ENCODE measurements at regions not wholly inside any gene's neighbourhood (a gene's known extent, or its start where the extent isn't known, plus 50 kb on each side); places are given as distances from the start of the nearest gene placed in this dataset.

DNA sequence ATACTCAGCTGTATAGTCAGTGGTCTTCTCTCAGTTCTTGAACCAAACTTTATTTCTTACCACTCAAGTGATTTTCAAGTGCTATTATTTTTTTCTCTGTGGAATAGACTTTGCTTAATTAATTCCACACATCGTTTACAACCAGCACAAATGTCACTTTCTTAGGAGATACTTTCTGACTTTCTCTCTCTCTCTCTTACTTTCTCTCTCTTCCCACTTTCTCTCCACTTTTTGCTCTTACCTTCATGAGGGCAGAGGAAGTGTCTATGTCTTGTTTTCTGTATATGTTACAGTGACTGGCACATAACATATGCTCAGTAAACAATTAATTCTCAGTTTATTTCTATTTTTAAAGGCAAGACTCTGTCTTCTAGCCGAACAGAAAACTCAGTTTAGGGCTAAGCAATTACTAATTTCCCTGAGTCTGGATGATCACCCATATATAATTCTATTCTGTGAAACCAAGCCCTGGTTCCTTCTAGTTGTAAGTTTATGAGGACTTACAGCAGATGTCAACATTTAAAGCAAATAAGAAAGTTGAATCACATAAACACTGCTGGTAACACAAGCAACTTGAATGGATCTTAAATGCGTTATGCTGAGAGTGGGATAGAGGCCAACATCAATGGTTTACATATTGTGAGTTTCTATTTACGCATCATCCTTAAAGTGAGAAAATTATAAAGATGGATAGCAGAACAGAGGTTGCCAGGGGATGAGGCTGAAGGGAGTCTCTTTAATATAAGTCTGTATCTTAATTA is 791.4 kb downstream of the MTRR start:
- TF ChIP-seq, protein P1, sequence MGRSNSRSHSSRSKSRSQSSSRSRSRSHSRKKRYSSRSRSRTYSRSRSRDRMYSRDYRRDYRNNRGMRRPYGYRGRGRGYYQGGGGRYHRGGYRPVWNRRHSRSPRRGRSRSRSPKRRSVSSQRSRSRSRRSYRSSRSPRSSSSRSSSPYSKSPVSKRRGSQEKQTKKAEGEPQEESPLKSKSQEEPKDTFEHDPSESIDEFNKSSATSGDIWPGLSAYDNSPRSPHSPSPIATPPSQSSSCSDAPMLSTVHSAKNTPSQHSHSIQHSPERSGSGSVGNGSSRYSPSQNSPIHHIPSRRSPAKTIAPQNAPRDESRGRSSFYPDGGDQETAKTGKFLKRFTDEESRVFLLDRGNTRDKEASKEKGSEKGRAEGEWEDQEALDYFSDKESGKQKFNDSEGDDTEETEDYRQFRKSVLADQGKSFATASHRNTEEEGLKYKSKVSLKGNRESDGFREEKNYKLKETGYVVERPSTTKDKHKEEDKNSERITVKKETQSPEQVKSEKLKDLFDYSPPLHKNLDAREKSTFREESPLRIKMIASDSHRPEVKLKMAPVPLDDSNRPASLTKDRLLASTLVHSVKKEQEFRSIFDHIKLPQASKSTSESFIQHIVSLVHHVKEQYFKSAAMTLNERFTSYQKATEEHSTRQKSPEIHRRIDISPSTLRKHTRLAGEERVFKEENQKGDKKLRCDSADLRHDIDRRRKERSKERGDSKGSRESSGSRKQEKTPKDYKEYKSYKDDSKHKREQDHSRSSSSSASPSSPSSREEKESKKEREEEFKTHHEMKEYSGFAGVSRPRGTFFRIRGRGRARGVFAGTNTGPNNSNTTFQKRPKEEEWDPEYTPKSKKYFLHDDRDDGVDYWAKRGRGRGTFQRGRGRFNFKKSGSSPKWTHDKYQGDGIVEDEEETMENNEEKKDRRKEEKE (IDR thresholded peaks at IDR 0.05) = no peak
- TF ChIP-seq ZNF329 (CRISPR knock-in tag; IDR thresholded peaks at IDR 0.05; ENCODE audit: low read depth) (no peak), ZNF747 (CRISPR knock-in tag; IDR thresholded peaks at IDR 0.05; ENCODE audit: borderline replicate concordance) (no peak), NR3C1 (CRISPR knock-in tag; IDR thresholded peaks at IDR 0.05) (no peak), PHF8 (CRISPR knock-in tag; IDR thresholded peaks at IDR 0.05) (no peak), RARG (CRISPR knock-in tag; IDR thresholded peaks at IDR 0.05; ENCODE audit: low read depth) (no peak)
- TF ChIP-seq, protein P2, sequence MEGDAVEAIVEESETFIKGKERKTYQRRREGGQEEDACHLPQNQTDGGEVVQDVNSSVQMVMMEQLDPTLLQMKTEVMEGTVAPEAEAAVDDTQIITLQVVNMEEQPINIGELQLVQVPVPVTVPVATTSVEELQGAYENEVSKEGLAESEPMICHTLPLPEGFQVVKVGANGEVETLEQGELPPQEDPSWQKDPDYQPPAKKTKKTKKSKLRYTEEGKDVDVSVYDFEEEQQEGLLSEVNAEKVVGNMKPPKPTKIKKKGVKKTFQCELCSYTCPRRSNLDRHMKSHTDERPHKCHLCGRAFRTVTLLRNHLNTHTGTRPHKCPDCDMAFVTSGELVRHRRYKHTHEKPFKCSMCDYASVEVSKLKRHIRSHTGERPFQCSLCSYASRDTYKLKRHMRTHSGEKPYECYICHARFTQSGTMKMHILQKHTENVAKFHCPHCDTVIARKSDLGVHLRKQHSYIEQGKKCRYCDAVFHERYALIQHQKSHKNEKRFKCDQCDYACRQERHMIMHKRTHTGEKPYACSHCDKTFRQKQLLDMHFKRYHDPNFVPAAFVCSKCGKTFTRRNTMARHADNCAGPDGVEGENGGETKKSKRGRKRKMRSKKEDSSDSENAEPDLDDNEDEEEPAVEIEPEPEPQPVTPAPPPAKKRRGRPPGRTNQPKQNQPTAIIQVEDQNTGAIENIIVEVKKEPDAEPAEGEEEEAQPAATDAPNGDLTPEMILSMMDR (CRISPR knock-in tag; IDR thresholded peaks at IDR 0.05) = no peak
- TF ChIP-seq, protein P3, sequence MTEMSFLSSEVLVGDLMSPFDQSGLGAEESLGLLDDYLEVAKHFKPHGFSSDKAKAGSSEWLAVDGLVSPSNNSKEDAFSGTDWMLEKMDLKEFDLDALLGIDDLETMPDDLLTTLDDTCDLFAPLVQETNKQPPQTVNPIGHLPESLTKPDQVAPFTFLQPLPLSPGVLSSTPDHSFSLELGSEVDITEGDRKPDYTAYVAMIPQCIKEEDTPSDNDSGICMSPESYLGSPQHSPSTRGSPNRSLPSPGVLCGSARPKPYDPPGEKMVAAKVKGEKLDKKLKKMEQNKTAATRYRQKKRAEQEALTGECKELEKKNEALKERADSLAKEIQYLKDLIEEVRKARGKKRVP (CRISPR knock-in tag; IDR thresholded peaks at IDR 0.05) = no peak
- TF ChIP-seq, protein P4, sequence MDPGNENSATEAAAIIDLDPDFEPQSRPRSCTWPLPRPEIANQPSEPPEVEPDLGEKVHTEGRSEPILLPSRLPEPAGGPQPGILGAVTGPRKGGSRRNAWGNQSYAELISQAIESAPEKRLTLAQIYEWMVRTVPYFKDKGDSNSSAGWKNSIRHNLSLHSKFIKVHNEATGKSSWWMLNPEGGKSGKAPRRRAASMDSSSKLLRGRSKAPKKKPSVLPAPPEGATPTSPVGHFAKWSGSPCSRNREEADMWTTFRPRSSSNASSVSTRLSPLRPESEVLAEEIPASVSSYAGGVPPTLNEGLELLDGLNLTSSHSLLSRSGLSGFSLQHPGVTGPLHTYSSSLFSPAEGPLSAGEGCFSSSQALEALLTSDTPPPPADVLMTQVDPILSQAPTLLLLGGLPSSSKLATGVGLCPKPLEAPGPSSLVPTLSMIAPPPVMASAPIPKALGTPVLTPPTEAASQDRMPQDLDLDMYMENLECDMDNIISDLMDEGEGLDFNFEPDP (CRISPR knock-in tag; conservative IDR thresholded peaks at IDR 0.05) = no peak
